Esophagus squamous epithelium (tissue), 4 donors: ENCODE measurements at regions not wholly inside any gene's neighbourhood (a gene's known extent, or its start where the extent isn't known, plus 50 kb on each side); places are given as distances from the start of the nearest gene placed in this dataset.

Source experiments
- CTCF ChIP-seq, 6 experiments: fragments of 450-650 bp in 4 of 6; fragments of 200-600 bp in 2 of 6; sonication (generic) in 2 of 6; IDR thresholded peaks; one replicate each; pipeline ENCODE4 v1.5.1; 2016 to 2019; ENCODE audit warnings: antibody characterized with exemption in 6 of 6, mild to moderate bottlenecking in 4 of 6, moderate library complexity in 4 of 6
- POLR2A ChIP-seq, 4 donors: fragments of 450-650 bp; IDR thresholded peaks; one replicate each; pipeline ENCODE4 v1.6.1; 2017; ENCODE audit warnings: antibody characterized with exemption in 4 of 4, mild to moderate bottlenecking in 4 of 4, moderate library complexity in 3 of 4

- TF ChIP-seq CTCF (IDR thresholded peaks at IDR 0.05) (no peak), POLR2A (IDR thresholded peaks at IDR 0.05) (no peak)
Observed at GRCh38 chr1:157411769-157412168, 140.5 kb downstream of the FCRL5 start.
